SH-SY5Y (cell line): ENCODE measurements at regions not wholly inside any gene's neighbourhood (a gene's known extent, or its start where the extent isn't known, plus 50 kb on each side); places are given as distances from the start of the nearest gene placed in this dataset.

Source experiments
- GATA2 ChIP-seq: IDR thresholded peaks from 2 replicates; pipeline ENCODE4 v1.6.1; 2011; ENCODE audit warnings: mild to moderate bottlenecking, low read depth, low read length
- GATA3 ChIP-seq: IDR thresholded peaks from 2 replicates; pipeline ENCODE4 v1.6.1; 2011; ENCODE audit warnings: low read depth, mild to moderate bottlenecking, low read length, moderate library complexity

- TF ChIP-seq GATA2 (no peak), GATA3 (no peak)
Measured at GRCh38 chr13:80871481-80871880, 530.6 kb upstream of the SPRY2 start.
